GM12878 (cell line): ENCODE measurements at regions not wholly inside any gene's neighbourhood (a gene's known extent, or its start where the extent isn't known, plus 50 kb on each side); places are given as distances from the start of the nearest gene placed in this dataset.

ENCODE experiments used
- CREB1 ChIP-seq: IDR thresholded peaks from 2 replicates; pipeline ENCODE4 v1.6.1; 2012; ENCODE audit warnings: low read depth, mild to moderate bottlenecking, inconsistent platforms
- FOS ChIP-seq: IDR thresholded peaks from 3 replicates; pipeline ENCODE4 v1.6.1; 2011; ENCODE audit warnings: borderline replicate concordance; ENCODE audit not compliant: insufficient read length; ENCODE audit errors: extremely low read depth
- HDAC6 ChIP-seq: fragments of 200-600 bp; sonication (generic); IDR thresholded peaks from one replicate; pipeline ENCODE4 v1.8.0; 2017; ENCODE audit warnings: antibody characterized with exemption; ENCODE audit not compliant: unreplicated experiment
- HDGF ChIP-seq: fragments of 450-650 bp; IDR thresholded peaks from 2 replicates; pipeline ENCODE4 v1.6.1; 2016; ENCODE audit warnings: antibody characterized with exemption
- IRF4 ChIP-seq: IDR thresholded peaks from 2 replicates; pipeline ENCODE4 v1.6.1; 2011; ENCODE audit warnings: low read depth, low read length
- MTA2 ChIP-seq: fragments of 450-650 bp; IDR thresholded peaks from 2 replicates; pipeline ENCODE4 v1.6.1; 2016; ENCODE audit warnings: low read depth, mild to moderate bottlenecking, moderate library complexity
- NFXL1 ChIP-seq: fragments of 450-650 bp; IDR thresholded peaks from 2 replicates; pipeline ENCODE4 v1.6.1; 2017; ENCODE audit warnings: antibody characterized with exemption, mild to moderate bottlenecking, borderline replicate concordance
- RAD21 ChIP-seq: IDR thresholded peaks from 2 replicates; pipeline ENCODE4 v1.6.1; 2011; ENCODE audit warnings: mild to moderate bottlenecking, low read depth, low read length, moderate library complexity; ENCODE audit not compliant: insufficient read depth
- RBBP5 ChIP-seq: fragments of 200-600 bp; sonication (generic); conservative IDR thresholded peaks from 2 replicates; pipeline ENCODE4 v1.6.1; 2016
- SP1 ChIP-seq: IDR thresholded peaks from one replicate; pipeline ENCODE4 v1.6.1; 2011; ENCODE audit warnings: low read depth, low read length
- SUZ12 ChIP-seq: fragments of 200-600 bp; sonication (generic); IDR thresholded peaks from one replicate; pipeline ENCODE4 v1.6.1; 2018; ENCODE audit warnings: antibody characterized with exemption, mild to moderate bottlenecking; ENCODE audit not compliant: unreplicated experiment
- WRNIP1 ChIP-seq: IDR thresholded peaks from 2 replicates; pipeline ENCODE4 v1.6.1; 2011; ENCODE audit warnings: low read depth, low read length, improper control_type of control experiment, borderline replicate concordance
- ZNF207 ChIP-seq: fragments of 450-650 bp; IDR thresholded peaks from 2 replicates; pipeline ENCODE4 v1.6.1; 2014; ENCODE audit warnings: antibody characterized with exemption, mild to moderate bottlenecking, borderline replicate concordance
- ZNF274 ChIP-seq: IDR thresholded peaks from one replicate; pipeline ENCODE4 v1.8.0; 2011; ENCODE audit not compliant: insufficient read length, insufficient read depth
- ZNF687 ChIP-seq: fragments of 450-650 bp; IDR thresholded peaks from 2 replicates; pipeline ENCODE4 v1.6.1; 2017; ENCODE audit warnings: mild to moderate bottlenecking, moderate library complexity
- TF ChIP-seq, protein P1 (sequence below): fragments of 450-650 bp; IDR thresholded peaks from 2 replicates; pipeline ENCODE4 v1.6.1; 2016; ENCODE audit warnings: mild to moderate bottlenecking, moderate library complexity, borderline replicate concordance

- TF ChIP-seq ZNF687 (no peak), ZNF274 (no peak), HDAC6 (no peak), SUZ12 (no peak), CREB1 (no peak), FOS (no peak), RBBP5 (no peak), MTA2 (no peak), IRF4 (no peak), HDGF (no peak), NFXL1 (no peak), SP1 (no peak), RAD21 (no peak), ZNF207 (no peak), WRNIP1 (no peak)
- TF ChIP-seq, protein P1, sequence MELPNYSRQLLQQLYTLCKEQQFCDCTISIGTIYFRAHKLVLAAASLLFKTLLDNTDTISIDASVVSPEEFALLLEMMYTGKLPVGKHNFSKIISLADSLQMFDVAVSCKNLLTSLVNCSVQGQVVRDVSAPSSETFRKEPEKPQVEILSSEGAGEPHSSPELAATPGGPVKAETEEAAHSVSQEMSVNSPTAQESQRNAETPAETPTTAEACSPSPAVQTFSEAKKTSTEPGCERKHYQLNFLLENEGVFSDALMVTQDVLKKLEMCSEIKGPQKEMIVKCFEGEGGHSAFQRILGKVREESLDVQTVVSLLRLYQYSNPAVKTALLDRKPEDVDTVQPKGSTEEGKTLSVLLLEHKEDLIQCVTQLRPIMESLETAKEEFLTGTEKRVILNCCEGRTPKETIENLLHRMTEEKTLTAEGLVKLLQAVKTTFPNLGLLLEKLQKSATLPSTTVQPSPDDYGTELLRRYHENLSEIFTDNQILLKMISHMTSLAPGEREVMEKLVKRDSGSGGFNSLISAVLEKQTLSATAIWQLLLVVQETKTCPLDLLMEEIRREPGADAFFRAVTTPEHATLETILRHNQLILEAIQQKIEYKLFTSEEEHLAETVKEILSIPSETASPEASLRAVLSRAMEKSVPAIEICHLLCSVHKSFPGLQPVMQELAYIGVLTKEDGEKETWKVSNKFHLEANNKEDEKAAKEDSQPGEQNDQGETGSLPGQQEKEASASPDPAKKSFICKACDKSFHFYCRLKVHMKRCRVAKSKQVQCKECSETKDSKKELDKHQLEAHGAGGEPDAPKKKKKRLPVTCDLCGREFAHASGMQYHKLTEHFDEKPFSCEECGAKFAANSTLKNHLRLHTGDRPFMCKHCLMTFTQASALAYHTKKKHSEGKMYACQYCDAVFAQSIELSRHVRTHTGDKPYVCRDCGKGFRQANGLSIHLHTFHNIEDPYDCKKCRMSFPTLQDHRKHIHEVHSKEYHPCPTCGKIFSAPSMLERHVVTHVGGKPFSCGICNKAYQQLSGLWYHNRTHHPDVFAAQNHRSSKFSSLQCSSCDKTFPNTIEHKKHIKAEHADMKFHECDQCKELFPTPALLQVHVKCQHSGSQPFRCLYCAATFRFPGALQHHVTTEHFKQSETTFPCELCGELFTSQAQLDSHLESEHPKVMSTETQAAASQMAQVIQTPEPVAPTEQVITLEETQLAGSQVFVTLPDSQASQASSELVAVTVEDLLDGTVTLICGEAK: no peak
Observed at GRCh38 chr20:22383156-22383555, 201.2 kb downstream of the FOXA2 start (continued).
